T-helper 2 cell (primary cell): ENCODE measurements at regions not wholly inside any gene's neighbourhood (a gene's known extent, or its start where the extent isn't known, plus 50 kb on each side); places are given as distances from the start of the nearest gene placed in this dataset.

ENCODE experiments used
- DNase-seq, 5 experiments: peaks; one replicate each; pipeline versions ENCODE4 v3.0.0 to v3.0.0-alpha.2; 2012 to 2022

GRCh38 chr4:8697826-8698225, 105.3 kb downstream of the CPZ start:
- DNase-seq: no peak

- DNase-seq: no peak
Observed at GRCh38 chr4:8696369-8697127, 104.0 kb downstream of the CPZ start.

GRCh38 chr4:8695237-8696219, 103.0 kb downstream of the CPZ start:
- DNase-seq: no peak

- no peak for DNase-seq
Observed at GRCh38 chr4:8694651-8695151, 102.1 kb downstream of the CPZ start.

- DNase-seq: no peak
Observed at GRCh38 chr4:8694226-8694625, 101.7 kb downstream of the CPZ start.

- DNase-seq: no peak
Observed at GRCh38 chr4:8691151-8691775, 98.7 kb downstream of the CPZ start.

GRCh38 chr4:8690216-8691150, 97.9 kb downstream of the CPZ start:
- no peak for DNase-seq

GRCh38 chr4:8689741-8690140, 97.2 kb downstream of the CPZ start:
- no peak for DNase-seq

GRCh38 chr4:8688908-8689445, 96.4 kb downstream of the CPZ start:
- DNase-seq: no peak

GRCh38 chr4:8688041-8688907, 95.7 kb downstream of the CPZ start:
- DNase-seq: peak in 1 of 5 experiments; percentile 12

- no peak for DNase-seq
Observed at GRCh38 chr4:8687083-8687482, 94.5 kb downstream of the CPZ start.

- no peak for DNase-seq
Observed at GRCh38 chr4:8685831-8686230, 93.3 kb downstream of the CPZ start.

GRCh38 chr4:8683462-8683861, 90.9 kb downstream of the CPZ start:
- no peak for DNase-seq

GRCh38 chr4:8682725-8683124, 90.2 kb downstream of the CPZ start:
- no peak for DNase-seq

GRCh38 chr4:8682296-8682695, 89.7 kb downstream of the CPZ start:
- no peak for DNase-seq

- no peak for DNase-seq
Observed at GRCh38 chr4:8681391-8681790, 88.8 kb downstream of the CPZ start.

- DNase-seq: no peak
Observed at GRCh38 chr4:8679032-8679431, 86.5 kb downstream of the CPZ start.

GRCh38 chr4:8676676-8677075, 84.1 kb downstream of the CPZ start:
- DNase-seq: no peak

GRCh38 chr4:8675906-8676305, 83.3 kb downstream of the CPZ start:
- DNase-seq: no peak

GRCh38 chr4:8675383-8675782, 82.8 kb downstream of the CPZ start:
- no peak for DNase-seq
